ENCODE measurements at regions not wholly inside any gene's neighbourhood (a gene's known extent, or its start where the extent isn't known, plus 50 kb on each side); places are given as distances from the start of the nearest gene placed in this dataset.

DNA sequence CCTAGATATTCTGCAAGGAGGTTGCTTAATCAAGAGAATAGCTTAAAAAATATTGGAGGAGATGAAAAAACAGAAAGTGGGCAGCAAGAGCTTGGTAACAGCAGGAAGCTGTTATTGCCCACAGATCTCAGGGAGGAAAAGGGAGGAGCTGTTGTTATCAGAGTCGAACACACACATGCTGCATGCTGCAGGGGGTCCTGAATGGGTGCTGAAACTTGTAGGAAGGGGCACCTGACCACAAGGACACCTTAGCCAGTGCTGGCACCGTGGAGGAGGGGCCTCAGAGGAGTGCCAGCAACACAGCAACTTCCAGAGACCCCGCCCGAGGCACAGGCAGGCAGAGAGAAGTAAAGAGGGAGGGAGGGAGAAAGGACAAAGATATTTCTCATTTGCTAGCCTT lies 332.9 kb downstream of the SOCS6 start:
- TF ChIP-seq FOXK2 (IDR thresholded peaks at IDR 0.05) (no peak), SUZ12 (IDR thresholded peaks at IDR 0.05) (no peak), FOXM1 (IDR thresholded peaks at IDR 0.05; ENCODE audit: borderline replicate concordance) (no peak), CTBP1 (IDR thresholded peaks at IDR 0.05; ENCODE audit: borderline replicate concordance) (no peak), FOXA1 (IDR thresholded peaks at IDR 0.05) (no peak), LEF1 (IDR thresholded peaks at IDR 0.05; ENCODE audit: borderline replicate concordance) (no peak), L3MBTL2 (conservative IDR thresholded peaks at IDR 0.05) (no peak), NFRKB (IDR thresholded peaks at IDR 0.05) (no peak), ZNF384 (IDR thresholded peaks at IDR 0.05) (no peak), ARNT (IDR thresholded peaks at IDR 0.05) (no peak), BHLHE40 (IDR thresholded peaks at IDR 0.05; ENCODE audit: borderline replicate concordance) (no peak)
- TF ChIP-seq, protein P1, sequence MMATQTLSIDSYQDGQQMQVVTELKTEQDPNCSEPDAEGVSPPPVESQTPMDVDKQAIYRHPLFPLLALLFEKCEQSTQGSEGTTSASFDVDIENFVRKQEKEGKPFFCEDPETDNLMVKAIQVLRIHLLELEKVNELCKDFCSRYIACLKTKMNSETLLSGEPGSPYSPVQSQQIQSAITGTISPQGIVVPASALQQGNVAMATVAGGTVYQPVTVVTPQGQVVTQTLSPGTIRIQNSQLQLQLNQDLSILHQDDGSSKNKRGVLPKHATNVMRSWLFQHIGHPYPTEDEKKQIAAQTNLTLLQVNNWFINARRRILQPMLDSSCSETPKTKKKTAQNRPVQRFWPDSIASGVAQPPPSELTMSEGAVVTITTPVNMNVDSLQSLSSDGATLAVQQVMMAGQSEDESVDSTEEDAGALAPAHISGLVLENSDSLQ (IDR thresholded peaks at IDR 0.05): no peak
- ChIA-PET CTCF (interaction anchor here (0.7 kb wide), 1 partner anchor 128 kb away, joined by 3 read pairs; no protein-coding TSS in a partner anchor), POLR2A (no interaction called here)
- DNase-seq (ENCODE audit: extremely low spot score): no peak

DNA sequence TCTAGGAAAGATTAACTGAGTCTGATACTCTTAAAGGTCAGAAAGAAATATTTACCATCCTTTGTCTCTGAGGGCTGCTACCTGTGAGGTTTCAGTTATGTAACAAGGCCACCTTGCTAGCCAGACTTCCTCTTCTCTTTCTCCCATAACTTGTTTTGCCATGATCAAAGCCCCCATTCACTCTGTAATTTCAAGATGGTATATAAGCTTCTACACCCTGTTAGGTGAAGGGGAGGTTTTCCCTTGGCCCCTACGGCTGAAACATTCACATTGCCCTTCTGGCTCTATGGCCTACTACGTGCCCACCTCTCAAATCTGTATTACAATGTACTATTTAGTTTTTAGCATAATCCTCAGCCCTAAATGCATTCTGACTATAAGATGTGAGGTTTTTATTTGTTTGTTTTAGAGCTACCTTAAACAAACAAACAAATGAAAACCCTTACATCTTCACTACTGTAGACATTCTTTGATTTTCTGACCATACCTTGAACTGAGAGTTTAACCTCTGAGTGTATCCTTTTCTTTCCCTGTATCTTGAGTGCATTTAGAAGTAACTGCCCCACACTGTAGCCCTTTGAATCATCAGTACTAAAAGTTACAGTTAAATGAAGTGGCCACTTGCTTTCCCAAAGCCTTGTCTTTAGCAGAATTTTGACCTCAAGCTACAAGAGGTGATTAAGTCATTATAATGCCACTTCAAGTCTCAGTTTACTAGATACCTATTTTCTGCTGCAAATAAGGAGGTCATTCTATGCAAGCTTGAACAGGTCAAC lies 332.2 kb downstream of the SOCS6 start:
- ChIA-PET CTCF (interaction anchor here (0.7 kb wide), 1 partner anchor 128 kb away, joined by 3 read pairs; no protein-coding TSS in a partner anchor), POLR2A (no interaction called here)
- DNase-seq (ENCODE audit: extremely low spot score): no peak
- TF ChIP-seq BHLHE40 (IDR thresholded peaks at IDR 0.05; ENCODE audit: borderline replicate concordance): no peak
- no peak for TF ChIP-seq L3MBTL2 (conservative IDR thresholded peaks at IDR 0.05)

DNA sequence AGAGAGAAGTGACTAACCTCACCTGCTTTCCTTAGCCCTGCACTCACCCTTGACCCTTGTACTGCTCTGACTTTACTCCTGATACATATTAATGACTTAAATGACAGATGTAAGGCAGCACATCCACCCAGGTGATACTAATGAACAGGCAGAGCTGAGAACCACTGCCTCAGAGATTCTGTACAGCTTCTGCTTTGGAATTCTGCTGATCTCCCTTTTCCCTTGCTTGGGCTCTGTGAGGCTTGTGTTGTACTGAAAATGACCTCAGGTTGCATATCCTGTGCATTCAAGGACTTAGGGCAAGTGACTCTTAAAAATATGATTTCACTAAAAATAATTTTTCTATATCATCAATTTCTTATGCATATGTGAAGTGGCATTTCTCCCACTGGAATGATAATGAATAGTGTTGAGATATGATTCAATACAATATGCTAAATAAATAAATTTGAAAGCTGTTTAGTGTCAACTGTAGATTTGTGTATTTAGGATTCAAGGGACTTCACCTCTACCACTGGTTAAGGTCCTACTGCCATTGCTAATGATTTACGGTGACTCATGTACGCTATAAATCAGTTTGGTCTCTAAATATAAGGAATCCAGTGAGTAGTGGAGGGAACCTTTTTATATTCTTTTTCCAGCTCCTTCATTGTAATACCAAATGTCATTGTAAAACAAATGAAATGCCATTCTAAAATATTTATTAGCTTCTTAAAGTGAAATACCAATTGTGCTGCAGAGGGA lies 328.3 kb downstream of the SOCS6 start:
- ChIA-PET CTCF (no interaction called here), POLR2A (no interaction called here)

GRCh38 chr18:70600225-70600925 lies 311.5 kb downstream of the SOCS6 start:
- no peak for TF ChIP-seq NFRKB (IDR thresholded peaks at IDR 0.05)
- no peak for TF ChIP-seq ARNT (IDR thresholded peaks at IDR 0.05)
- no peak for TF ChIP-seq HDGF (IDR thresholded peaks at IDR 0.05; ENCODE audit: borderline replicate concordance)
- no peak for TF ChIP-seq ELF4 (IDR thresholded peaks at IDR 0.05)
- no peak for TF ChIP-seq SP1 (IDR thresholded peaks at IDR 0.05)
- TF ChIP-seq L3MBTL2 (conservative IDR thresholded peaks at IDR 0.05): no peak
- TF ChIP-seq FOXK2 (IDR thresholded peaks at IDR 0.05): no peak
- TF ChIP-seq CTBP1 (IDR thresholded peaks at IDR 0.05; ENCODE audit: borderline replicate concordance): no peak
- TF ChIP-seq, protein P1 (IDR thresholded peaks at IDR 0.05): no peak
- TF ChIP-seq FOXM1 (IDR thresholded peaks at IDR 0.05; ENCODE audit: borderline replicate concordance): no peak
- no peak for TF ChIP-seq LEF1 (IDR thresholded peaks at IDR 0.05; ENCODE audit: borderline replicate concordance)
- TF ChIP-seq FOXA1 (IDR thresholded peaks at IDR 0.05): no peak
- TF ChIP-seq ZNF384 (IDR thresholded peaks at IDR 0.05): no peak
- no peak for TF ChIP-seq SUZ12 (IDR thresholded peaks at IDR 0.05)
- no peak for TF ChIP-seq TARDBP (IDR thresholded peaks at IDR 0.05)
- TF ChIP-seq BHLHE40 (IDR thresholded peaks at IDR 0.05; ENCODE audit: borderline replicate concordance): no peak
- DNase-seq (ENCODE audit: extremely low spot score): no peak
- POLR2A ChIA-PET: no interaction called here
- CTCF ChIA-PET: no interaction called here

More for the DNA sequence above, 328.3 kb downstream of the SOCS6 start:
- no peak for DNase-seq (ENCODE audit: extremely low spot score)
- TF ChIP-seq ZNF384 (IDR thresholded peaks at IDR 0.05) (no peak), BHLHE40 (IDR thresholded peaks at IDR 0.05; ENCODE audit: borderline replicate concordance) (no peak), ARNT (IDR thresholded peaks at IDR 0.05) (no peak), LEF1 (IDR thresholded peaks at IDR 0.05; ENCODE audit: borderline replicate concordance) (no peak), NFRKB (IDR thresholded peaks at IDR 0.05) (no peak)
- TF ChIP-seq, protein P1 (IDR thresholded peaks at IDR 0.05): peak; percentile 18; the same call in 1 of the 2 replicates

GRCh38 chr18:70598406-70598805 lies 309.6 kb downstream of the SOCS6 start:
- TF ChIP-seq, protein P1 (IDR thresholded peaks at IDR 0.05): no peak
- TF ChIP-seq CTBP1 (IDR thresholded peaks at IDR 0.05; ENCODE audit: borderline replicate concordance) (no peak), L3MBTL2 (conservative IDR thresholded peaks at IDR 0.05) (no peak), FOXK2 (IDR thresholded peaks at IDR 0.05) (no peak), SP1 (IDR thresholded peaks at IDR 0.05) (no peak), ZNF384 (IDR thresholded peaks at IDR 0.05) (no peak), SUZ12 (IDR thresholded peaks at IDR 0.05) (no peak), FOXM1 (IDR thresholded peaks at IDR 0.05; ENCODE audit: borderline replicate concordance) (no peak), ARNT (IDR thresholded peaks at IDR 0.05) (no peak), BHLHE40 (IDR thresholded peaks at IDR 0.05; ENCODE audit: borderline replicate concordance) (no peak), TARDBP (IDR thresholded peaks at IDR 0.05) (no peak), NFRKB (IDR thresholded peaks at IDR 0.05) (no peak), FOXA1 (IDR thresholded peaks at IDR 0.05) (no peak), HDGF (IDR thresholded peaks at IDR 0.05; ENCODE audit: borderline replicate concordance) (no peak), ELF4 (IDR thresholded peaks at IDR 0.05) (no peak), LEF1 (IDR thresholded peaks at IDR 0.05; ENCODE audit: borderline replicate concordance) (no peak)
- no peak for DNase-seq (ENCODE audit: extremely low spot score)
- POLR2A ChIA-PET: no interaction called here
- CTCF ChIA-PET: interaction anchor here (0.6 to 0.8 kb wide), 2 partner anchors 9 to 83 kb away, joined by 3 read pairs; no protein-coding TSS in a partner anchor
